NCI-H524 (cell line): ENCODE measurements at regions not wholly inside any gene's neighbourhood (a gene's known extent, or its start where the extent isn't known, plus 50 kb on each side); places are given as distances from the start of the nearest gene placed in this dataset.

Source experiments
- DNase-seq, 2 experiments: peaks; one replicate each; lab custom pipeline; 2025; lab: John Stamatoyannopoulos, UW

DNA sequence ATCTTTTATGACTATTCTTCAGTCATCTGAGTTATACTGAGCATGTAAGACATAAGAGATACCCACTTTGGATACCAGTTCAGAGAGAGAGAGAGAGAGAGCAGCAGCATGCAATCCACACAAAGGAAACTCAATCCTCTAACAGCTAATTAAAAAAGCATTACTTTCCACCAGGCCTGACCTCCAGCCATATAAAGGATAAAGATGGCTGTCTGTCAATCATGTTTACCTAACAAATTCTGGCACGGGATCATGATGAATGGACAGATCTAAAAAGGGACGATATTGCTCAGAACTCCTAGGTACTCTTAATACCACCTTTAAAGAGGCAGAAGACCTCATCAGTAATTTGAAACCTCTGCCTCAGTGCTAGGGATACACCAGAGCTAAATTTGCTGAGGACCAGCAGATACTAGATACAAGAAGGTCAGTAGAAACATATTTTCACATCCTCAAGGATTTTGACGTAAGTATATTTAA lies 159.2 kb downstream of the RPS12 start:
- peak; percentile 60 to 75 for DNase-seq

DNA sequence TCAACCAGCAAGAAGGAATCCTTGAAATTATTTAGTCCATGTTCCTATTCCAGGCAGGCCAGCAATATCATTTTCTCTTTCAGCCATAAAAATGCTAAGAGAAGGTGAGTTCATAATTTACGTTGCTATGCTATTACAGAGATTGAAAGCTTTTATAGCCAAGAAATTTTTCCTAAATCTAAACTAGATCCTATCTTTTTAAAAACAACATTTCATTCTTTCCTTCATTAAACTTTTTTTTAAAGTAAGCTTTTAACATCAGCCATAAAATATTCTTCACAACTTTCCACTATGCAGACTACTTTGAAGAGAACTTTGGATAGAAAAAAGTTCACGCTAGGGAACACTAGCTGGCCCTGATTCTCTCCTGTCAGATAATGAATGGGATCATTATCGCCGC lies 159.8 kb downstream of the RPS12 start:
- no peak for DNase-seq

DNA sequence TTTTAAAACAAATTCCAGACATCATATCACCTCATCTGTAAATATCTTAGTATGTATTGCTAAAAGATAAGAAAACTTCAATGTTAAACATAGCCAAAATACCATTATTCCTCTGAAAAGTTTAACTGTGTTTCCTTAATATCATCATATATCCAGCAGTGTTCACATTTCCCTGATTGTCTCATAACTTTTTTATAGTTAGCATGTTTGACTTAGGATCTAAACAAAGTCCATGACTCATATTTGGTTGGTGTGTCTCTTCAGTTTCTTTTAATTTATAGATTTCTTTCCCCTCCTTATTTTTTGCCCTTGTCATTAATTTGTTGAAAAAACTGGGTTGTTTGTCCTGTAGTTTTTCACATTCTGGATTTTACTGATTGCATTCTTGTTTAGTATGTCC lies 163.0 kb downstream of the RPS12 start:
- no peak for DNase-seq

DNA sequence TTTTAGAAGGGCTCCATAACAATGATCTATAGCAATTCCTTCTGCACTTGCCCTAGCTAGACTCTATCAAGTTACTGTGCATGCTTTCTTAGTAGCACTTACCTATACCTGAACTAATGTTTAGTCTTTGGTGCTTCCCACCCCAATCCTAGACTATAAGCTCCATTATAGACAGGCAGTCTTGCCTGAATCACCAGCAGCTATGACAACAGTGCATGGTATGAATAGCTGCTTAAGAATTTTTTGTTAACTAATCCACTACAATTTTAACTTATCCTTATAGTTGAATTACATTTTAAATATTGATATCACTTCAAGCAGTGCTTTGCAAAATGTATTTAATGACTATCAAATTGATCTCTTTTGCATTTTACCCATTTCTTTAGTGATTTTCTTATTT lies 164.3 kb downstream of the RPS12 start:
- no peak for DNase-seq

DNA sequence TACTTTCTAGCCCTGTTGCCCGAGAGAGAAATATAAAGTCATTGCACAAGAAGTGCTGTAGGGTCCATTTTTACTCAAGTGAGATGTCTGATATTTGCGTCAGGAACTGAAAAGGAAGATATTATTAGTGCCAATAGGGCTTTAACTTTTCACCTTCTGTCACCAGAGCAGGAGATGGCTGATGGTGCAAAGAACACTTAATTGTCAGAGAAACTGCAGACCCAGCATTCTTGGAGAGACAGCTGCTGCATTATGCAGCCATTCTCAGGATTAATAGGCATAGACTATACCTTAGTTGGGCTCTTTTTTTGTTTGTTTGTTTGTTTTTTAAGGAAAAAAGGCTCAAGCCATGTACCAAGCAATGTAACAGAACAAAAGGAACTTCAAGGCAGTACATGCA lies 179.4 kb downstream of the RPS12 start:
- DNase-seq = no peak

DNA sequence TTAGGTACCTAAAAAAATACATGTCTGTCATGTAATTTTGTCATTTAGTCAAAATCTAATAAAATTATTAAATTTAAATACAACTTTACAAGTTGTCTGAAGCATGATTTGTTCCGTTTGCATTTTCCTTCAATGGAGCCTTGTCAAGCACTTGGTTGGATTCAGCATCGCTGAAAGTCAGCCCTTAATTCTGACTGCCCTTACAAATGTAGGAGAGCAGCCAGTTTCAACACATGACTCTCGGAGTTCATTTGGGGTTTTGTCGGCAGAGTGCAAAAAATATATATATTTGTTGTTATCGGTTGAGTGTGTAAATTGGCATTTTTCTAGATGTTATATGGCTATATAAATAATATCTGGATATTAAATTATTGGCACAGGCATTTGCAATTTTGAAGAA lies 180.6 kb downstream of the RPS12 start:
- DNase-seq = no peak

DNA sequence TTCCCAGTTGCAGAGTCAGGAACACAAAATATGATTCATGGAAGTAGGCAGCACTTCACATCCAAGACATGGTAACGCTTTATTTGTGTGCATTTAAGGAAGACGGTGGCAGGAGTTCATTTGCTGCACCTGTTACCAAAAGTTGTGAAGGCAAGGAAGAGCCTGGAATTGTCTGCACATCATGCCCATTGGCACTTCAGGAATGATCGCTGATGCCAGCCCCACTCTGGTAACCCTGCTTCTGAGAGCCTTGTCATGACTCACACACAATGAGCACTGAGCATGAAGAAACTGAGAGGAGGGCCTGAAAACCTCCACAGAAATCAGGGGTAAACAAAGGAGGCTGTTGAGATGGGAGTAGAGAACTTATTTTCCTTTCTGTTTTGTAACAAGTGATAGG lies 181.1 kb downstream of the RPS12 start:
- no peak for DNase-seq

DNA sequence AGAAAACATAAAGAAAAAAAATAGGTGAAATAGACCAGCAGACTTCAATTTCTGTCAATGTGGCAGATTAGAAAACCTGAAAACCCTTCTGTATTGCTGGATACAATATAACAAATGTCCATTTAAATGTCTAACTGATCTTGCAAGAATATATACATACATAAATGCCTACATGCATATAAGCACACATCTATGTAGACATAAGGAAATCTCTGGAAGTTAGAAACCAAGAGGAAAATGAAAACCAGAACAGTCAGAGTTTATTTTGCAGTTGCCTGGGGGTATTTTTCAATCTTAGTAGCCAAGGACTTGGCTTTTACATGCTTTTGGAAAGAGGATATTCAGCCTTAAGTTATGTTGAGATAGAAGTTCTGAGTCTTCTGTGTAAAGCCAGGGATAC lies 184.0 kb downstream of the RPS12 start:
- DNase-seq = no peak

DNA sequence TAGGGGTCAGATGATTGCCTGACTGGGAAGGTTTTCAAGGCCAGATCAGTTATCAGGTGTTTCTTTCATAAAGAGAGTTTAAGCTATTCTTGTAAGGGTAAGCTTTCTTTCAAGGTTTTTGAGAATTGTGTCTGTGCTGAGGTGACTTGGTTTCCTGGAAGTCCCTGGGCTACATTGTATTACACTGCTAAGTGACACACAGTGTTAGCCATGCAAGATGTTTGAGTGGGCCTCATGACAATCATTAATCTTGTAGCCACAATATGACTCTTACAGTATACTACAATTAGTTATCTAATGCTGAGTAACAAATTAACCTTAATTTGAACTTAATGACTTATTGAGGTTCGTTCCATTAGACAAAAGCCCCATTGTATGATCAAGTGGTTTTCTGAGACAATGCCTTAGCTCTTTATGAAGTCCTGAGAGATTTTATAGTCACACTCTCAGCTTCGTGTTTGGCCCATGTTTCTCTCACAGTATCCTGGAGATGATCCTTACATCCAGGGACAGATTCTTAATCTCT lies 186.7 kb downstream of the RPS12 start:
- DNase-seq = no peak

DNA sequence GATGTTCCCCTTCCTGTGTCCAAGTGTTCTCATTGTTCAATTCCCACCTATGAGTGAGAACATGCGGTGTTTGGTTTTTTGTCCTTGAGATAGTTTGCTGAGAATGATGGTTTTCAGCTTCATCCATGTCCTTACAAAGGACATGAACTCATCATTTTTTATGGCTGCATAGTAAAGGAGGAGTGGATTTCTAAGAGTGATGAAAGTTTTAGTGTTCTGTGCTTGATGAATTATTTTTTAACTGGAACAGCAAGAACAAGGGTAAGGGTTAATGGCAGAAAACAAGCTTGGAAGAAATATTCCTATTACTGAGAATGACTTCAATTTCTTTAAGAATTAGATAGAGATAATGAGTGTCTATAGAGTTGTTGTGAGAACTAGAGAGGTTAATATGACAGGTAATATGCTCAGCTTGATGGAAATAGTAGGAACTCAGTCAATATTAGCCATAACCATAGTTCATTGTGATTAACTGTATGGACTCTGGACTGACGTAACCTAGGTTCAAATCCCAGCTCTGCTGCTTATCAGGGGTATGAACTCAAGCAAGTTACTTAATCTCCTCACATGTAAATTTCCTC lies 190.0 kb downstream of the RPS12 start:
- DNase-seq = no peak

DNA sequence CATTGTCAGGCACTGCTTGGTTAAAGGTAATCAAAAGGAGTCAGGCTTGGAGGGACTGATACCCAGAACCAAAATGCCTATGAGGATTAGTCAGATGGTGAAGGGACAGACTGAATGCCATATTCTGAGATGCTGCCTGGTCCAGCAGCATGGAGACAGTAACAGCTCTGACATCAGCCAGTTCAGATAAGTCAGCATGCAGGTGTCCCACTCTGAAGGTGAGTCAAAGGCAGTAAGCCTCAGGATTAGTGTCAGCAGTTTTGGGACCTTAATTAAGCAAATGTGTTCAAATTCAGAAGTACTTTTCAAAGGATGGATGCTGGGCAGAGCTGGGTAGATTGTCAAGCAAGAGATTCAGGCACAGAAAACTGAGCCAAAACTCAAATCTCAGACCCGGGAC lies 198.4 kb downstream of the RPS12 start:
- DNase-seq = no peak

DNA sequence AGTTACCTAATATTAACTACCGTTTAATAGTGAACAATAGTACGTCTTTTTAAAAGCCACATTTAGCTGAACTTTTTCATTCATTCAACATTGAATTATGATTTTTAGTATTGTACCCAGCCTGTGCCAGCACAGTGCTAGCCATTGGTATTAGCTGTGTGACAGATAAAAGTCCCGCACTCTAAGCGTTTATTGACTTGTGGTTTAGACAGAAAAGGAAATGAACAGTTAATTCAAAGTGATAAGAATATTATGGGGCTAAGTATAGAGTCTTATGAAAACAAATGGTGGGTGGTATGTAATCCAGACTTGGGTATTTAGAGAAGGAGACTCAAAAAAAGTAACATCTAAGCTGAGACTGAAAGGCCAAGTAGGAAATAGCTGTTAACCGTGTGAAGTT lies 202.3 kb downstream of the RPS12 start:
- no peak for DNase-seq

DNA sequence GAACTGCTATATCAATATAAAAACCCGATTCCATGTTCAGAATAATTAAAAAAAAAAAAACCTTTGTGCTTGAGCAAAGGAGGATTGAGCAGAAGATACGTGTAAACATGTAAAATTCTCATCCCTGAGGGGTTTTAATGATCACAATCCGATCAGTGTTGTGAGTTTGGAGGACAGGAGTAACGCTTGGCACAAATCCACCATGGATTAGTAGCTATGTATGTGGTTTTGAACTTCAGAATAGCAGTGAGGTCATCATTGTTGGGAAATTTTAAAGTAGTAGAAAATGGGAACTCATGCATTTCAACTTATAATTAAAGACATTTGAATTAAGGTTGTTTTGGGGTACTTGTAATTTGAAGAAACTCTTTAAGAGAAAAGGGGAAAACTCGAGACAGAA lies 203.2 kb downstream of the RPS12 start:
- DNase-seq = no peak

DNA sequence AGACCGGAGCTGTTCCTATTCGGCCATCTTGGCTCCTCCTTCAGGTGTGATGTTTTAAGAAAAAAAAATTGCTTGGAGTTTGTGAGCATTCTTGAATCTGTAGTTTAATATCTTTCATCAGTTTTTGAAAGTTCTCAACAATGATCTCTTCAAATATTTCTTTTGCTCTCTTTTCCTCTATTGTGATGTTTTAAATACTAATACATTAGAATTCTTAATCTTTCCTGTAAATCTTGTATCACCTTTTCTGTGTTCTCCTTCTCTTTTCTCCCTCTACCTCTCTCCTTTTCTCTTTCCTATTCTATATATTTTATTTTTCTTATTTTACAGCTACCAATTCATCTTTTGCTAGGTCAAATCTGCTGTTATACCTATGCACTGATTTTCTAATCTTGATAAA lies 212.3 kb downstream of the RPS12 start:
- DNase-seq = no peak

DNA sequence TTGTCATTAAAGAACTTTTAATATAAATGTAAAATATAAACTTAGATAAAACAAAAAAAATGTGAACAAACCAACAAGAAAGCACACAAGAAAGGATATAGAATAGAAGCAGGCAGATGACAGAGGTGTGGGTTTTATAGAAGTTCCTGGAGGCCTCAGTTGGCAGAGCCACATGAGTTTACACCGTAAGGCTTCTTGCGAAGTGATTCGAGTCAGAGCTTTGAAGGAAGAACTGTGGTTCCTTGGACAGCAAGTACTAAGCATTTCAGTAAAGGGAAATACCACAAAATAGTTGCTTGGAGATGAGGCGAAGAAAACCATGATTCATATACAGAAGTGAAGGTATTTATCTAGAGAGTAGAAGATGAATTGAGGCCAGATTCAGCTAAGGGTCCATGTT lies 207.9 kb upstream of the EYA4 start:
- no peak for DNase-seq

DNA sequence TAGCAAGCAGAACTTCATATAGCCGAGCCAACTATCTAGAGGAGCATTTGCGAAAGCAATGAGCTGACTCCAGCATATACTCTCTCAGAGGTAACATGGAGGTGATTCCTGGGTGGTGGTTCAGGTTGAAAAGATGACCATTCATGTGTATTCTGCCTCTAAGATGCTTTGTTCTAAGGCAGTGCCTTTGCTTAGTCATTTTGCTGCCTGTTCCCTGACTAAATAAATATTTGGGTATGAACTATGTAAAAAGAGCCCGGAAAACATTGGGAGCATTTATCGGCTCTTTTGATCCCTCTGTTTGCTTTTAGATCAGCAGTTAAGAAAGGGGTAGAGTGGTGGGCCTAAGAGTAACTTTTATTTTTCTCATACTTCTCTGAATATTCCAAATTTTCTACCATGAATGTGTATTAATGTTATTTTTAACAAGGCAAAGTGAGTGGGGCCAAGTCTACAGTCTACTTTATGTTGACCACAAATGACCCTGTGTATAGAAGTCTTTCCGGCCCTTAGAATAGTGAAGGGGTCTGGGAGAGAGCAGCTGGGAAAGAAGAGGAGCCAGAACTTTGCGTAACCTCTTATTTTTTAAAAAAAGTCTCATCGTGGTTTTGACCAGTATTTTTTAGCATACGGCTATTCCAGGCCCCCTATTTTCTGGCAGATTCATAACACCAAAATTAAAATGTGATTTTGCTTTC lies 206.5 kb upstream of the EYA4 start:
- DNase-seq = no peak

DNA sequence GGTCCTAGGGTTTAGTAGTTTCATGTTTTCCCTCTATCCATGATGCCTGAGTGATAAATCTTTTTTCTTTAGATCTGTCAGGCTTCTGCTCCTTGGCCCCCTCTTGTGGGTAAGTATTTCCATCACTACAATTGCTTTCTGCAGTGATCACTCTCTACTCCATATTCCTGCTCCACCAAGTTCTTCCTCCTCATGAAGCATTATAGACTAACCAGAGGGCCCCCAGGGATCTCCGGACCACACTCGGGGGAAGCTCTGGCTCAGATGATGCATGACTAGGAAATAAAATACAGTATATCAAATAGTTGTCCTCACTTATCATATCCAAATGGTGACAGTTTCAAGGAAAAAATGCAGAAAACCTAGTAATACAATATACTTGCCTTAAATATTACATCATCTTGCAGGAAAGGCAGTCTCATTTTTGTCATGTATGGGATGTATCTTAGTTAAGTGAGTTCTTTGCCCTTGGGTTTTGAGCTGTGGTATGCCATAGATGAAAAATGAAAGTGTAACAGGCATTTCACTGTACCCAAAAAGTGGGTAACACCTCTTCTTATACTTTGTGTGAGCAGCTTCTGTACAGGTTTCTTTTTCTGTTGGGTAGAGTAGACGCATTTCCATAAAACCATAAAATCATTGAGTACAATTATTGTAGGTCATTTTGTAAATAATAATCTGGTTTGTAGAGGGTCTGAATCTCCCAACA lies 200.9 kb upstream of the EYA4 start:
- DNase-seq = peak in 1 of 2 experiments; percentile 26

DNA sequence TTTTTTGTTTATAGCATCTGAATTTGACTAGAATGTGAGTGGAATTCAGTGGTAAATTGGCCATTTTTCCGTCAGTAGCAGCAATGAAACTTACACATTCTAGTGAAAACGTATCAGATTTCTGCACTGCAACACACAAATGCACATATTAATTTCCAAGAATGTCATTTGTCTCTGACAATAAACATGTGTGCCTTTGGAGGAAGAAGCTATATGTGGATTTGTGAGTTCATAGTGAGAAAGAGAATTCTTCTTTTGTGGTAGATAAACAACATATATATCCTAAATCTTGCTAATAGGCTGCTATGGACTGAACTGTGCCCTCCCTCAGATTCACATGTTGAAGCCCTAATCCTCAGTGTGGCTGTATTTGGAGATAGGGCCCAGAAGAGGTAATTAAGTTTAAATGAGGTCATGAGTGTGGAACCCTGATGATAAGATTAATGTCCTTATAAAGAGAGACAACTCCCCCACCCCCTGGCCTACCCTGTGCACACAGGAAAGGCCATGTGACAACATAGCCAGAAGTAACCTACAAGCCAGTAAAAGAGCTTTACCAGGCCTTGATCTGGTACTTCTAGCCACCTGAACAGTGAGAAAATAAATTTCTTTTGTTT lies 200.2 kb upstream of the EYA4 start:
- no peak for DNase-seq

DNA sequence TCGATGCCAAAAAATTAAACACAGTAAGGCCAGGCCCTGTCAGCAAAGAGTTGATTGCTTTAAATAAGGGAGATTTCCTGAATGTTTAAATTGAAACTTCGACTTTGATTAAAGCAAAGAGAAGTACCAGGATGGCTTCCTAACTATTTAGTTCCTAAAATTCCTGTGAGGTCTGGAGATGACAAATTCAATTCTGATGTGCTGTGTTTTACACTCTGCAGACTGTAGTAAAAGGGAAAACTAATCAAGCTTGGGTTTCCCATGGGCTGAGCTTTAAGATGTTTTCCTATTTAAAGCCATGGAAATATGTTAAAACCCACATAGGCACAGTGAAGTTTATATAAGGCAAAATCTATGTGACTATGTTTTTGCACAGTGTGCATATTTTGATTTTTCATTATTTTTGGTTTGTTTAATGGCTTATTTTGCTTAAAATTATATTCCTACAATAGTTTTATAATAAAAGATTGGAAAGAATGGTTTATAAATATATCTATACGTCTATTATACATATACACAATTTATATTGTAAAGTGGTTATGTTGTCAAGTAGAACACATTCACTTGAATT lies 198.5 kb upstream of the EYA4 start:
- DNase-seq = no peak

DNA sequence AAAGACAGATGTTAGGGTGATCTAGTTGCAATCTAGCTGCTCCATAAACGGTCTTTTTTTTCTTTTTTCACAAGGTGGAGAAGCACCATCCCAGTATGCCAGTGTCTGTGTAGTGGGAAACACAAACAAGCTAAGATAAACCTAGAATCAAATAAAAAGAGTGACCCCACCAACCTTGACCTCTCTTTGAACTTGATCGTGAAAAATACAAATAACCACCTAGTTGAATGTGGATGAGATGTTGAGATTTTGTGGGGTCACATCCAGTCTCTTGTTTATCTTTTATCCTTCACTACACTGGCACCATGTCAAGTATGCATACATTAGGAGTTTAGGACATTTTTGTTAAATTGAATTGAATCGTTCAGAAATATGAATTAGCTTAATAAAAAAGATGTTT lies 194.6 kb upstream of the EYA4 start:
- DNase-seq = no peak

DNA sequence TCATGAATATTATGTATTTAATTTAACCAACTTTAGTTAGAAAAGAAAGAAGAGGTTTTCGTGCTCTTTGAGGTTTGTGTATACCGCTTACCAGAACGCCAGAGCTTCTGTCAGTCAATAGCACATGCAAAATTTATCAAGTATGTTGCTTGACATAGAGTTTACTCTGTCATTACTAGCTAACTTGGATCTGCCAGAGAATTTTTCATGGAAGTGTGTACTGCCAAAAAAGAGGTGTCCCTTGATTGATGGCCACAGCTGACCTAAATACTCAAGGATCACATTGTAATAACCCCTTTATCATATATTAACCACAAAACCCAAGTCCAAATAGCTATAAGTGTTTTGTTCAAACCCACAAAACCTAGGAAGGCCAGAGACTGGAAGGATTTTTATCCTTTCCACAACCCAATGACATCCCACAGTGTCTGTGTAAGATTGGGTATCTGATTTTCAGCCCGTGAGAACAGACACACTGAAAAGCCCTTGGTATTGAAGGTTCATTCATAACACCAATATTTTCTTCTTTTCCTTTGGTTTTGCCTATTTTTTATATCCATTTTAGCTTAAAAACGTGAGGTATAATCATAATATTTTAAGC lies 194.0 kb upstream of the EYA4 start:
- no peak for DNase-seq

DNA sequence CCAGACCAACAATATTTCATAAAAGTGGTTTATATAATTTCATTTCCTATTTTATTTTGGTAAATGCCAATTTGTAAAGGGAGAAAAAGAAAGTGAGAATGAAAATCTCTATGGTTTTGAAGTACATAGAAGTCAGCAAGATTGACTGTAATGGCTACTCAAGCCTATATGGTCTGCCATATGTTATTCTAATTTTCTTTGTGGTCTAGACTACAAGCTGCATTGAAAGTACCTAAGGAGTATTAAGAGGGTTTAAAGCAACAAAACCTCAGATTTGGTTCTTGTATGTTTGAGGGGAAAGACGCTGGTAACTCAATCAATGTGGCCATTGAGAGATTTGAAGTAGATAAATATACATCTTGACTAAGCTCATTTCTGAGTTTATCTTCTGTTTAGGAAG lies 193.5 kb upstream of the EYA4 start:
- peak; percentile 1 to 61 for DNase-seq
